Esophagus squamous epithelium (tissue), 4 donors: ENCODE measurements at regions not wholly inside any gene's neighbourhood (a gene's known extent, or its start where the extent isn't known, plus 50 kb on each side); places are given as distances from the start of the nearest gene placed in this dataset.

Experiments
- POLR2A ChIP-seq, 4 donors: fragments of 450-650 bp; IDR thresholded peaks; one replicate each; pipeline ENCODE4 v1.6.1; 2017; ENCODE audit warnings: antibody characterized with exemption in 4 of 4, mild to moderate bottlenecking in 4 of 4, moderate library complexity in 3 of 4
- TF ChIP-seq, protein P1 (sequence below), 6 experiments: fragments of 450-650 bp in 4 of 6; fragments of 200-600 bp in 2 of 6; sonication (generic) in 2 of 6; IDR thresholded peaks; one replicate each; pipeline ENCODE4 v1.5.1; 2016 to 2019; ENCODE audit warnings: antibody characterized with exemption in 6 of 6, mild to moderate bottlenecking in 4 of 6, moderate library complexity in 4 of 6

DNA sequence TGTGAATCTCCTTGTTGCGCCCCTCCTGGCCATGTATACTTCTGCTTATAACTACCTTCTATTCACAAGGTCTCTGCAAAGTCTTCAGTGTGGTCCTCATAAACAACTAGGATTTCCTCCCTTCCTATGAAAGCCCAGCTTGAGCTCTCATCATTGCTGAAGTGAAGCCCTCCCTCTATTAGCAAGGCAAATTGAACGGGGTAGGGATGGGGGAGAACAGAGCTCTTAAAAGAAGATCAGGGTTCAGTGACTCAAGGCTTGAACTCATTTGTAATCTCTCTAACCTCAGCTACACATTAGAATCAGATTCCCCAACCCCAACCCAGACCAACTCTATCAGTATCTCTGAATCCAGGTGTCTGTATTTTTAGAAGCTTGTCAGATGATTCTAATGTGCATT lies 88.3 kb upstream of the ST8SIA2 start:
- TF ChIP-seq, protein P1, sequence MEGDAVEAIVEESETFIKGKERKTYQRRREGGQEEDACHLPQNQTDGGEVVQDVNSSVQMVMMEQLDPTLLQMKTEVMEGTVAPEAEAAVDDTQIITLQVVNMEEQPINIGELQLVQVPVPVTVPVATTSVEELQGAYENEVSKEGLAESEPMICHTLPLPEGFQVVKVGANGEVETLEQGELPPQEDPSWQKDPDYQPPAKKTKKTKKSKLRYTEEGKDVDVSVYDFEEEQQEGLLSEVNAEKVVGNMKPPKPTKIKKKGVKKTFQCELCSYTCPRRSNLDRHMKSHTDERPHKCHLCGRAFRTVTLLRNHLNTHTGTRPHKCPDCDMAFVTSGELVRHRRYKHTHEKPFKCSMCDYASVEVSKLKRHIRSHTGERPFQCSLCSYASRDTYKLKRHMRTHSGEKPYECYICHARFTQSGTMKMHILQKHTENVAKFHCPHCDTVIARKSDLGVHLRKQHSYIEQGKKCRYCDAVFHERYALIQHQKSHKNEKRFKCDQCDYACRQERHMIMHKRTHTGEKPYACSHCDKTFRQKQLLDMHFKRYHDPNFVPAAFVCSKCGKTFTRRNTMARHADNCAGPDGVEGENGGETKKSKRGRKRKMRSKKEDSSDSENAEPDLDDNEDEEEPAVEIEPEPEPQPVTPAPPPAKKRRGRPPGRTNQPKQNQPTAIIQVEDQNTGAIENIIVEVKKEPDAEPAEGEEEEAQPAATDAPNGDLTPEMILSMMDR (IDR thresholded peaks at IDR 0.05), result no peak
- no peak for TF ChIP-seq POLR2A (IDR thresholded peaks at IDR 0.05)
